Activated CD4-positive, alpha-beta T cell treated with anti-CD3 and anti-CD28 coated beads, Interleukin-2, Interleukin-6, amounts not matched to agents 100 ng/mL and 50 ng/mL, durations not matched to agents 16 hours and 8 hours (primary cell): ENCODE measurements at regions not wholly inside any gene's neighbourhood (a gene's known extent, or its start where the extent isn't known, plus 50 kb on each side); places are given as distances from the start of the nearest gene placed in this dataset.
"Not testable (repeated sequence)": the region's sequence is repeated elsewhere in the genome, so short reads cannot be mapped to it uniquely, and the experiment has no call there.

Experiments
- DNase-seq: peaks from one replicate; pipeline ENCODE4 v3.0.0-alpha.2; 2020

DNA sequence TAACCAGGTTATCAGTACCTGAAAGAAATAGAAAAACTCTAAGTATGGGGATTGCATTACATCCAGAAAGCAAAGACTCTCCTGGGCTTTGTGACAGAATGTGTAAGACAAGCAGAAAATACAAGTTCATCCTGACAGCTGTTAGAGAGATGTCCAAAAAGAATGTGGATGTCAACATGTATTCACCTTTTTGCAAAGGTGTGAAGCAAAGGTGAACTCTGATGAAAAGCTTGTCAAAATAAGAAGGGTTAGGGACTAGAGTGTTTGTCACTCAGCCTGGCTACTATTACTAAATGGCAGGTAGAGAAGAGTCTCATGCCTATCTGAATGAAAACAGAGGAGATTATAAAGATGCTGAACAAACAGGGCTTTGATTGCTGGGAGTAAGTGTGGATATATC lies 527.6 kb upstream of the CA10 start:
- no peak for DNase-seq

DNA sequence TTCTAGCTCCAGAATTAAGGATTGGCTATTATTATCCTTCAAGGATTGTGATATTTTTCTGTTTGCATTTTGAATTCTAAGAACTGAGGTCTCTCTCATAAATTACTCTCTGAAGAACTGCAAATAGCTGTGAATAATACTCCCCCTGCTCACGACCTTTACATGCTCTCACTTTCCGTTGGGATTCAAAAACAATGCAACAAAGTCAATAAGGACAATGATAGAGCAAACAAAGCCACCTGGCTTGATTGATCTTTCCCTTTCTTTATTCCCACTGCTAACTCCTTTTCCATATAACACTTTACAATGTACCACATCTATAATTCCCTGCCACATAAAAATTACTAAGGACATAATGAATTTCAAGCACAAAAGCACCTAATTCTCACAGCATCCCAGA lies 523.0 kb upstream of the CA10 start:
- no peak for DNase-seq

DNA sequence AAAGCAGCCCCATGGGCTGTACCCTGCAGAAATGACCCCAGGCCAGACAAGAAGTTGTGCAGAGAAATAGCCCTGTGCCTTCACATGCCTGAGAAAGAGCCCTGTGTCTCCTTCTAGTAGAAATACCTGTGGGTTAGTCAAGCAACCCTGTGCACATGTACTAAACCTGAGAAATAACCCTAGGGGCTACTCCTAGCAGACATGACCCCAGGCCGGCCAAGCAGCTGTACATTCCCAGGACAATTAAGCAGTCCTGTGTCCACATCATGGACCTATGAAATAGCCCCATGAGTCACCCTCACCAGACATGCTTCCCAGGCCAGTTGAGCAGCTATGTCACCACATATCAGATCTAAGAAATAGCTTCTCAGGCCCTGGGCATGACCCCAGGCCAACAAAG lies 519.7 kb upstream of the CA10 start:
- no peak for DNase-seq

DNA sequence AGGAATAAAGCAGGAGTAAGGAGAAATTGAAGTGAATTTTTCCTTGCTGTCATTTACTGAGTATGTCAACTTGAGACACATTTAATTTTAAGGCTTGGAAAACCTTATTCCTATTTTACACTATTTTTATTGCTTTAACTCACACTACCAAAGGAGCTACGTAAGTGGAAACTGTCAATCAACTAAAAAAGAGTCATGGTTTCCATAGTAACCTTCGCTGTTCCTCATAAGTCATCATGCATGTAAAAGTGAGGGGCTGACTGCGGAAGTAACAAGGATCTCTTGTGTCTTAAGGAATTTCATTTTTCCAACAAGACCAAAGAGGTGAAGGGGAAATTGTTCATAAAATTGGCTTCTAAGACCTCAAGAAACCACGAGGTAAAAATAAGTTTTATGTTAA lies 516.2 kb upstream of the CA10 start:
- DNase-seq: no peak

DNA sequence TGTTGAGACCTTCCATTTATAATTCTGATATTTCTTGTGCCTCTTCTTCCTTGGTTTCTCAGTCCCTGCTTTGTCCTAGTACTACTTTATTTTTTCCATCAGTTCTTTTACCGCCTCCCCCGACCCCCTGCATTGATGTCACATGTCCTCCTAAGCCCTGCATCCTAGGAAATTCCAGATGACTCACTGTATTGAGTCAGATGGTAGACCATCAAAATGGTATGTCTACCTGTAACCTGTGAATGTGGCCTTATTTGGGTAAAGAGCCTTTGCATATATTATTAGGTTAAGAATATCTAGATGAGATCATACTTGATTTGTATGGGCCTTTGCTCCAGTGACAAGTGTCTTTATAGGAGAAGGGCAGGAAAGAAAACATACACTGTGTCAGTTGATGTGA lies 515.3 kb upstream of the CA10 start:
- no peak for DNase-seq

DNA sequence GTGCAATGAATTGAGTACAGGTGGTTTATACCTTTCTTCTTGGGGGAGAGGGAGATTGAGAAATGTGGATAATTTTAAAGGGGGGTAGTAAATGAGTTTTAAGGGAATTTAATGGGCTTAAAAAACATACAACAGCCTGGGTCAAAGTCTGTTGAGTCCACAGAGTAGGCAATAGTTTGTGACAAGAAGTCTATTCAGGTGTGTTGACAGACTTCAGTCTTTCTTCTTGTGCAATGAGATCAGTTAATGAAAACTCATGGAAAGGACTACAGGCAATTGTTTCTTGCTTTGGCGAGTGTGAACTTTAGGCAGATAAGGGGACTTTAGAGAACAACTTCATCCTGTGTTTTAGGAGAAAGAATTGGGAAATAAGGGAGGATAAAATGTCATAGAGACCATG lies 507.8 kb upstream of the CA10 start:
- DNase-seq: no peak

DNA sequence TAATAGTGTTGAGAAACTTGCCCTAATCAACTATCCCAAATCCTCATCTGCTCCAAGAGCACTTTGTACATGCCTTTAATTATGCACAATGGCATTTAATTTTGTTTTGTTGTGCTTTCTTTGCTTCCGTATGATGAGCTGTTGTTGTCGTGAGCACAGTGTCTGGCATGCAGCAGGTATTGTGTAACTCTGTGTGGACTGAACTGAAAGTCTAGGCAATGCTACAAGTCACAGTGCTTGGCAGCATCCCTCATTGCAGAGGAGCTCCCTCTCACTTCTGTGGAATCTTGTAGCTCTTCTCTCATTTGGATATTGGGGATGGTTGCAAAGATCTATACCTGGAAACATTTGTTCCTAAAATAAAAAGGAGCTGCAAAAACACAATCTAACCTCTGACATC lies 502.2 kb upstream of the CA10 start:
- DNase-seq: no peak

DNA sequence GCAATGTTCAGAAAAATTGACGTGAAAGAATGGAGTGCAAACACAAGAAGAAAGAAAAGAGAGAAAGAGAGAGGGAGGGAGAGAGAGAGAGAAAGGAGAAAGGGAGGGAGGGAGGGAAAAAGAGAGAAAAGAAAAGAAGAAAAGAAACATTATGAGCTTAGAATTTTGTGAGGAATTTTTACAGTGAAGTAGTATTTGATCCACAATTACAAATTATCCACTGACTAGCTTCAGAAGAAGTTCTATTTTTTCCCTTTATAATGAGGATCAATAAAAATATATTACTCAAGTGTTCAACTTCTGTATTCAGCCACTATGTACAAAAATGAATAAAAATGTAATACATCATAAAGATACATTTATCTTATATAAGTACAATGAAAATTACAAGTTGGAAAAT lies 494.5 kb upstream of the CA10 start:
- DNase-seq: no peak

DNA sequence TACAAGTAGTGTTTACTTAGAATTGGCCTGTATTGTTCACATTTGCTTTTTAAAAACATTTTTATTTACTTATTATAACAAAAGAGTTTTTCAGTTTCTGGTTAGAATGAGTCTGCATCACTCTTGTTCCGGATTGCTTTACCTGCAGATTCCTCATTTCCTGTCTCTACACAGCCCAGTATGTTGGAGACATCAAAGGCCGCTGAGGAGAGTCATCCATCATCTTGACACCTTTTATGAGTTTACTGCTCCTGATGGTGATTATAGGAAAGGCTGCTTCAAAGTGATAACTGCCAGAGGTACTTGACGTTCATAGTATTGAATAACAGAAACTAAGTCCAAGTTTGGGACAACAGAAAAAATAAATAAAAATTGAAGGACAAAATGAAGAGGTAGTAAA lies 490.5 kb upstream of the CA10 start:
- no peak for DNase-seq

DNA sequence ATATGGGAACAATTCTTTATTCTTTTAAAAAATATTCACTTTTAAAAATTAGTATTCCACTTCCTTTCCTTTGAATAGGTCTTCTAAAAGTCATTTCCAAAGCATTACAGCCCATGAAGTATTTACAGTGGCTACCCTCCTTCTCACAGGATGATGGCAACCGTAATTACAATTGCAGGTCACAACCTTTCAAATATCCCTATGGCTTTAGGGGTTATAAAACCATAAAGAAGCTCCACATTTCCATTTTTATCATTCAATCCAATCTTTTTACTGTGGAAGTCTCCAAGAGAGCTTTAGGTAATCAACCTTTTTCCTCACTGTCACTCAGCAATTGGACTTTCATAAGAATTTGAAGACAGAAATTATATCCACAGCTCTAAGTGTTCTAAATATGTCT lies 488.9 kb upstream of the CA10 start:
- no peak for DNase-seq

DNA sequence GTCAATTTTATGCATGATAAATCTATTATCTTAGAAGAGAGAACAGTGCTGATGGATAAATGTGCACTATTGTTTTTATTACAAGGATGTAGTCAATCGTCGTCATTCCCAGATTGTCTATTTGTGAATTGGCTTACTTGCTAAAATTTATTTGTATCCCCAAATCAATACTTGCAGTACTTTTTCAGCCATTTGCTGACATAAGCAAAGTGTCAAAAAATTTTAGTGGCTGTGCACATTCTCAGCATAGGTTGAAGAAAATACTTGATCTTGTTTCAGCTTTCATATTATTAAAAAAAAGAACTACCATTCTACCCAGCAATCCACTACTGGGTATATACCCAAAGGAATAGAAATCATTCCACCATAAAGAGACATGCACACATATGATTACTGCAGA lies 477.9 kb upstream of the CA10 start:
- DNase-seq: no peak

DNA sequence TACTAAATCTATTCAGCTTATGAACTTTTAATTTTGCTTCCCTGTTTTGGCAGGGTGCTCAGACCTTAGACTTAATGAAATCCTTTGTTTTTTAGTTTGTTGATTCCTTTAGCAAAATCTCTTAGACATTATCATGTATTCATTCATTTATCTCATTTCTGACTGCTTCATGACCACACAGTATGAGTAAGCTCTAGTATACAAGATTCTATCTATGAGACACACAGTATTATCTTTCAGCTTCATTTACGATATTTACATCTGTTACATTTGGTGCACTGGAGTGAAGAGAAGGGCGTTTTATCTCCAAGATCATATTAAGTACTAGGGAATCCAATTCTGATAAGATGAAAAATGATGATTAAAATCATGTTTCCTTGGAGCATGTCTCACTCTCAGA lies 448.1 kb upstream of the CA10 start:
- DNase-seq: no peak

DNA sequence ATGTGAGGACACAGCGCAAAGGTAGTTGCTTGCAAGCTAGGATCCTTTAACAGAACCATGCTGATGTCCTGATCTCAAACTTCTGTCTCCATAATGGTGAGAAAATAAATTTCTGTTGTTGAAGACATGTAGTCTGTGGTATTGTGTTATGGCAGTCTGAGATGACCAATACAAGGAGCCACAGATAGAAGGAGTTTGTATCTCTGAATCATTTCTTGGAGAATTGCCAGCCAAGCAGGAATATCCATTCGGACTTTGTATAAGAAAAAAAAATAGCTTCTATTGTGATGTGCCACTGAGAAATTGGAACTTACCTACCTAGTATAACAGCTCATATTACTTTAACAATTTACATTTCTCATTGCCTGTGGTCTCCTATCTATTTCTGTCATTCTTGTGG lies 447.6 kb upstream of the CA10 start:
- no peak for DNase-seq

DNA sequence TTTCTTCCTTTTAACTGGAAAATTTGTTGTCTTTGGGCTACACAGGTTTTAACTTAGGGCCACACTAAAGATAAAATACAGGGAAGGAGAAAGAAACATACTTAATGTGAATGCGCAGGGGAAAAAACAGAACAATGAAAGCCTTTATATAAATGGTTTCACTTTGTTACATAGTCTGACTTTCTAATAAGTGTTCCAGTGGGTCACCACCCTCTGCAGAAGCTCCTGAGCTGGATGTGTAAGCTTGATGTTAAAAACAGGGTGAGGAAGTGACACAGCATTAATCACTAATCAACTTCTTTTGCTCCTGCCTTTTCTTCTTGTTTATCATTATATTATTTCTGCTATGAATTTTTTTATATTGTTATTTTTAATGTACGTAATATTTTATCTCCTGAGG lies 445.6 kb upstream of the CA10 start:
- DNase-seq: no peak

DNA sequence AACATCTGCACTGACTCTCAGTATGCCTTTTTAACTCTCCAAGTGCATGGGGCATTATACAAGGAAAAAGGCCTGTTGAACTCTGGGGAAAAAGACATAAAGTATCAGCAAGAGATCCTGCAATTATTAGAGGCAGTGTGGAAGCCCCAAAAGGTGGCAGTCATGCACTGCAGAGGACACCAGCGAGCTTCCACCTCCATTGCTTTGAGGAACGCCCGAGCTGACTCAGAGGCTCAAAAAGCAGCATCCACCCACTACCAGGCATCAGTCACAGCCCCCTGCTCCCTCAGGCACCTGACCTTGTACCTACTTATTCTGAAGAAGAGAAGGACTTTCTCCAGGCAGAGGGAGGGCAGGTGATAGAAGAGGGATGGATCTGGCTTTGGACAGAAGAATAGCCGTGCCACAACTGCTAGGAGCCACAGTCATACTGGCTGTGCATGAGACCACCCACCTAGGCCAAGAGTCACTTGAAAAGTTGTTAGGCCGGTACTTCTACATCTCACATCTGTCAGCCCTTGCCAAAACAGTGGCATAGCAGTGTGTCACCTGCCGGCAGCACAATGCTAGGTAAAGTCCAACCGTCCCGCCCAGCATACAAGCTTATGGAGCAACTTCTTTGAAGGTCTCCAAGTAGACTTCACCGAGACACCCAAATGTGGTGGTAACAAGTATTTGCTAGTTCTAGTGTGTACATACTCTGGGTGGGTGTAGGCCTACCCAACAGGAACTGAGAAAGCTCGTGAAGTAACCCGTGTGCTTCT lies 439.1 kb upstream of the CA10 start:
- DNase-seq: not testable (repeated sequence)

DNA sequence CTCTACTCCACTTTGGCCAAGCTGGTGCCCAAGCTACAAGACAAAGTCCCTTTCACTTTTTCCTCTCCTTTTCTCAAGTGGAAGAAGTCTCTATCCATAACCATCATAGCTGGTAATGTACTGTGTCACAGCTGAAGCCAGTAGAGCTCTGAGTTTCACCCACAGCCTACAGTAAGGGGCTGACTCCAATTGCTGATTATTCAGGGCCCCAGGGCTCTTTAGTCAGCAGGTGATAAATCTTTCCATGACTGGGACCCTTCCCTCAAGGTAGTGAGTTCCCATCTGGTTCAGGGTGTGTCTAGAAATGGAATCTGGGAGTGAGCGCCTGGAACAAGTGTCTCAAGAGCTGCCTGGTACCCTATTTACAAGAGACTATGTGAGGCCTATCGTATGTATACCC lies 436.0 kb upstream of the CA10 start:
- DNase-seq: no peak

DNA sequence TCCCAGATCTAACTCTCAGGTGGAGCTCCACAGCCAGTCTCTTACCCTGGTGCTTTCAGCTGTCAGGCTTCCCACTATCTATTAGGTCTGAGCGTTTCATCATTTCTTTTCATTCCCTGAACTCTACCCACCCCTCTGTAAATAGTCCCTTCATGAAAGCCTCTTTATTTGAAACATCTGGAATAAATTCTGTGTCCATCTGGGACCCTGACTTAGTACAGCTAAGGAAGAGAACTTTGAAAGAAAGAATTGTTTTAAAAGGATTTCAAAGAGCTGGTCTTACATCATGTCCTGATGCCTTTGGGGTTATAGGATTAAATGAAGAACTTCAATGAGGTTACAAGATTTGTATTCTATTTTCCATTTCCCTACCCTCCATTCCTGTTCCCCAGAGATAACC lies 388.5 kb upstream of the CA10 start:
- DNase-seq: no peak

DNA sequence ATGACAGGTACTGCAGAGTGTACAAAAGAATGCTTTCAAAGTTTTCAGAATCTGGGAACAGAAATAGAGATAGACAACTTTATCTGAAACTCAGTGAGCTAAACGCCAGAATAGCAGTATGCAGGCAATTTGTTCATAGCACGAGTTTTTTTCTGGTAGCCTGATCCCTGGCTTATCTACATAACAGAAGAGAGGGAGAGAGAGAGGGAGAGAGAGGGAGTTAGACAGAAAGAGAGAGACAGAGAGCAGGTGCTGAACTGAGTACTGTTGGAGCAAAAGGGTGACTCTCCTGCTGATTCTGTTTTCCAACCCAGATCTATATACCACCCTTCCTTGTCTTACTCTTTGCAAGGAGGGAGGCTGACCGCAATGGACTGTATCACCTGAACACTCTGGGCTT lies 388.0 kb upstream of the CA10 start:
- DNase-seq: no peak

DNA sequence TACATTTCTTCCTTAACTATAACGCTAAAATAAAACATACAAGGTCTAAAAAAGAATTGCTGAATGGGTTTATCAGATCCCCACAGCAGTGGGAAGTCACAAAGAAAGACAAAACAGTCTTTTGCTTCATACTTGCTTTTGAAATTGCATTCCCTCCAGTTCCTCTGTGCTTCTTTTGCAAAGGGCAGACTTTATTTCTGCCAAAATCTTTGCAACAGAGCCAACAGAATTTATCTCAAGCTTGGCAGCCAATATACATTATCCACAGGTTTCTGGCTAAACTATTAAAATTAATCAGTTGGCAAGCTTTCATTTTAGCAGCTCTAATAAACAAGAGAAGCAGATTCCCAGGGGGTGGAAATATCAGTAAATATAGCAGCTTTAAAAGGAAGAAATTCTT lies 378.9 kb upstream of the CA10 start:
- DNase-seq: no peak

DNA sequence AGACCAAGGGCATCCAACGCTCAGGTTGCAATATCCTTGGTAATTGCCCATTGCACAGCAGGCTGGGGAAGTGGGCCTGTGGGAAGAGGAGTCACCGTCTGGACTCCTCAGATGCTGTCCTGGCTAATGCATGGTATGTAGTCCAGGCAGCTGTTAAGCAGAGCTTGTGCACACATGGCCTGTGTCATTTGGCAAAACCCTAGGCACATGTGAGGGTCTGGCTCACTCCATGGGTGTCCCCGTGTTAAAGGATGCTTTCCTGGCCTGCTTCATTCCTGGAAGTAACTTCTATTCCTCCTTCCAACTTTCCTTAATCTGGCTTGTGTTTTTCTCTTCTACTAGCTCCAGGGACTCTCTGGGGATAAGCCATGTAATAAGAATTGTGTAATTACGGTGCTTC lies 378.0 kb upstream of the CA10 start:
- DNase-seq: no peak

DNA sequence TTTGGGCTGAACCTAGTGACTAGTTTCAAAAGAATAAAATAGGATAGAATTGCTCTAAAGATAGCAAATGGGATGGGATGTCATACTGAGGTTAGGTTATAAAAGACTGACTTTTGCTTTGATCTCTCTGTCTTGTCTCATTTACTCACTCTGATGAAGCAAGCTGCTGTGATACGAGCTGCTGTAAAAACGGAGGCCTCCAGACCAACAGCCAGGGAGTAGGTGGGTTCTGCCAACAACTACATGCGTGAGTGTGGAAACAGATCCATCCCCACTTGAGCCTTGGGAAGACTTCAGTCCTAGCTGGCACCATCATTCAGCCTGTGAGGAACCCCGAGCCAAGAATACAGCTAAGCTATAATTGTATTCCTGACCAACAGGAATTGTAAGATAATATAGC lies 373.9 kb upstream of the CA10 start:
- DNase-seq: no peak

DNA sequence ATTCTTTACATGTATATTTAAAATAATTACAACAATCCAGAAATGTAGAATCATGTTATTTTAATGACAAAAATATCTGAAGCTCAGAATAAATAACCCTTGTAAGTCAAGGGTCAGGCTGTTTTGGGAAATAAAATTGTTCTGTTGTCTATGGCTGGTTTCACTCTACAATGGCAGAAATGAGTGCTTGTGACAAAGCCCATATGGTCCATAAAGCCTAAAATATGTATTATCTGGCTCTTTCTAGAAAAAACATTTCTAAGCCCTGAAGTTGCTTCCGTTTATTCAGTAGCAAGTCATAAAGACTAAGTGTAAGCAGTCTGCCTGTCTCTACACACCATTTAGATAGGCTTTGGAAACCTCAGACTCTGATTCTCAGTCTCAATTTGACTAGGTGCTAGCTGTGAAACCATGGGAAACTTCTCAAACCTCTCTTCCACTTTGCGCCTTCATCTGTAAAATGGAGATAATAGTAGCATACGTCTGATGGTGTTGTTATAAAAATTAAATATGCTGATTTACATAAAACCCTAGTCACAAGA lies 365.7 kb upstream of the CA10 start:
- DNase-seq: peak; percentile 39

DNA sequence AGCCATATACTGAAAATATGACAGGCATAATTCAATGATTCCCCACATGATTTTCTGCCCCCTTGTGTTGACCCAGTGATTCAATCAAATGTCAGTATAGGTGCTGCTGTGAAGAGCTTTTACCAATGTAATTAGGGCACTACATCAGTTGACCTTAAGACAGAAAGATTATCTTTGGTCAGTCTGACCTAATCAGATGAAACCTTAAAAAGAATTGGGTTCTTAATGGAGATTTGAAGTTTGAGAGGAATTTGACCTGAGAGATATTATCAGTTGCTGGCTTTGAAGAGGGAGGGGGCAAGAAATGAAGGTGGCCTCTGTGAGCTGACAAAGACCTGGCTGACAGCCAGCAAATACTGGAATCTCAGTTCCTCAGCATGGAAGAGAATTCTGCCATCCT lies 358.7 kb upstream of the CA10 start:
- DNase-seq: no peak

DNA sequence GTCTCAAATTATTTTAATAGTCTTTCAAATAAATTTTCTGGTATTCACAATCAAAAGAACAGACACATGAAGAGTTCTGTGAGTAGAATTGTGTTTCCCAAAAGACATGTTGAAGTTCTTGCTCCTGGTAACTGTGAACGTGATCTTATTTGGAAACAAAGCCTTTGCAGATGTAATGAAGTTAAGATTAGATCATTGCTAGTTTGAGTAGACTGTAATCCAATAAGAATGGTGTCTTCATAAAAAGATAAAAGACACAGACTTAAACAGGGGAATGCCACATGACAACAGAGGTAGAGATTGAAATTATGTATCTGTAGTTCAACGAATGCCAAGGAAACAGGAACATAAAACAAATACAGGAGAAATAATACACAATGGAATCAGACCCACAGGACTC lies 357.4 kb upstream of the CA10 start:
- DNase-seq: no peak

DNA sequence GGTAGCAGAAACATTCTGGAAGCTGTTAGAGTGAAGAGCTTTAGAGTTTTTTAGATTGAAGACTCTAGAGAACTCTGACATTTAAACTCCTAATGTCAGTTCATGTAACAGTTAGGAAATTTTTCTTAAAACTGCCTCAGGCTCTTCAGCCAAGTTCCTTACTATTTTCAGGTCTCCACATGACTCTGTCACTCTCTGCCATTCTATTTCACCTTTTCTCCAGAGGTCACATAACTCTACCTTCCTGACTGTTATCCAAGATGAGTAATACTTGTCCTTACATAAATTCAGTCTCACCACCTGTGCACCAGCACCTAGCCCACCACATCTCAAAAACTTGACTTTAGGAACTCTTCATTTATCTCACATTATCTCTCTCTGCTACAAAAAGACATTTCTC lies 347.1 kb upstream of the CA10 start:
- DNase-seq: no peak
